Vagina (tissue), 2 donors: ENCODE measurements at regions not wholly inside any gene's neighbourhood (a gene's known extent, or its start where the extent isn't known, plus 50 kb on each side); places are given as distances from the start of the nearest gene placed in this dataset.

Source experiments
- DNase-seq, 2 donors: peaks; one replicate each; pipeline ENCODE4 v3.0.0-alpha.2; 2017; ENCODE audit errors: extremely low spot score in 2 of 2
- H3K27ac ChIP-seq: fragments of 200-600 bp; sonication (generic); one replicate; pipeline ENCODE4 v1.5.1; 2019
- H3K27me3 ChIP-seq: fragments of 200-600 bp; sonication (generic); one replicate; pipeline ENCODE4 v1.5.1; 2019
- H3K36me3 ChIP-seq, 2 donors: fragments of 200-600 bp; sonication (generic); one replicate each; pipeline ENCODE4 v1.5.1; 2017 to 2019
- H3K4me1 ChIP-seq: fragments of 200-600 bp; sonication (generic); one replicate; pipeline ENCODE4 v1.5.1; 2019
- H3K4me3 ChIP-seq, 2 donors: fragments of 200-600 bp; sonication (generic); 1 replicate in 1 of 2; 2 replicates in 1 of 2; pipeline ENCODE4 v1.5.1; 2016 to 2019
- H3K9me3 ChIP-seq: fragments of 200-600 bp; sonication (generic); one replicate; pipeline ENCODE4 v1.5.1; 2019
- CTCF ChIP-seq, 3 experiments: fragments of 450-650 bp in 2 of 3; fragments of 200-600 bp in 1 of 3; sonication (generic) in 1 of 3; IDR thresholded peaks; one replicate each; pipeline ENCODE4 v1.5.1; 2017 to 2019; ENCODE audit warnings: antibody characterized with exemption in 3 of 3, mild to moderate bottlenecking in 2 of 3, moderate library complexity in 2 of 3
- POLR2A ChIP-seq, 2 donors: fragments of 450-650 bp; IDR thresholded peaks; one replicate each; pipeline ENCODE4 v1.6.1; 2017; ENCODE audit warnings: antibody characterized with exemption in 2 of 2, mild to moderate bottlenecking in 2 of 2, moderate library complexity in 2 of 2
- POLR2AphosphoS5 ChIP-seq, 2 donors: sonication (generic); formaldehyde crosslinking; IDR thresholded peaks; one replicate each; pipeline ENCODE4 v1.9.0; 2017; ENCODE audit warnings: antibody characterized with exemption in 2 of 2, mild to moderate bottlenecking in 2 of 2, low read depth in 1 of 2; ENCODE audit not compliant: insufficient read depth in 1 of 2
- intact Hi-C: fragments of 100-400 bp; cut with DNase I; formaldehyde crosslinking; loops from one replicate; pipeline ENCODE4 v1.15.1; 2023

GRCh38 chr6:40973304-40973703 lies 65.7 kb downstream of the UNC5CL start:
- intact Hi-C loops: no loop called here
- no peak overlapping the region for H3K4me3 ChIP-seq
- no peaks in the 10 kb centered on the region for H3K9me3 ChIP-seq
- H3K27me3 ChIP-seq: no peaks in the 10 kb centered on the region
- H3K36me3 ChIP-seq: no peaks in the 10 kb centered on the region
- no peak for DNase-seq
- no peak overlapping the region for H3K27ac ChIP-seq
- TF ChIP-seq POLR2AphosphoS5 (IDR thresholded peaks at IDR 0.05; ENCODE audit: insufficient read depth in 1 of 2, low read depth in 1 of 2): no peak
- TF ChIP-seq POLR2A (IDR thresholded peaks at IDR 0.05): no peak
- no peak for TF ChIP-seq CTCF (IDR thresholded peaks at IDR 0.05)
- H3K4me1 ChIP-seq: no peaks in the 10 kb centered on the region

- intact Hi-C loops: no loop called here
- DNase-seq: no peak
- no peak overlapping the region for H3K4me3 ChIP-seq
- H3K36me3 ChIP-seq: no peaks in the 10 kb centered on the region
- no peaks in the 10 kb centered on the region for H3K9me3 ChIP-seq
- no peak overlapping the region for H3K27ac ChIP-seq
- H3K27me3 ChIP-seq: no peaks in the 10 kb centered on the region
- no peaks in the 10 kb centered on the region for H3K4me1 ChIP-seq
- no peak for TF ChIP-seq POLR2AphosphoS5 (IDR thresholded peaks at IDR 0.05; ENCODE audit: insufficient read depth in 1 of 2, low read depth in 1 of 2)
- no peak for TF ChIP-seq CTCF (IDR thresholded peaks at IDR 0.05)
- no peak for TF ChIP-seq POLR2A (IDR thresholded peaks at IDR 0.05)
These were observed 66.2 kb downstream of the UNC5CL start for GRCh38 chr6:40972814-40973213.

GRCh38 chr6:40972190-40972589 lies 66.8 kb downstream of the UNC5CL start:
- intact Hi-C loops: no loop called here
- Histone ChIP-seq H3K27ac (no peak overlapping the region), H3K4me3 (no peak overlapping the region), H3K27me3 (no peaks in the 10 kb centered on the region), H3K4me1 (no peaks in the 10 kb centered on the region), H3K9me3 (no peaks in the 10 kb centered on the region), H3K36me3 (no peaks in the 10 kb centered on the region)
- no peak for TF ChIP-seq POLR2AphosphoS5 (IDR thresholded peaks at IDR 0.05; ENCODE audit: insufficient read depth in 1 of 2, low read depth in 1 of 2)
- no peak for TF ChIP-seq POLR2A (IDR thresholded peaks at IDR 0.05)
- TF ChIP-seq CTCF (IDR thresholded peaks at IDR 0.05): no peak
- no peak for DNase-seq

- H3K4me3 ChIP-seq: no peak overlapping the region
- TF ChIP-seq CTCF (IDR thresholded peaks at IDR 0.05) (no peak), POLR2A (IDR thresholded peaks at IDR 0.05) (no peak)
- H3K27me3 ChIP-seq: no peaks in the 10 kb centered on the region
- no peak overlapping the region for H3K27ac ChIP-seq
- H3K36me3 ChIP-seq: no peaks in the 10 kb centered on the region
- no peaks in the 10 kb centered on the region for H3K4me1 ChIP-seq
- intact Hi-C loops: no loop called here
- no peak for DNase-seq
- H3K9me3 ChIP-seq: no peaks in the 10 kb centered on the region
These were observed 70.3 kb downstream of the UNC5CL start for GRCh38 chr6:40968620-40969164.

GRCh38 chr6:40966860-40967259 lies 72.2 kb downstream of the UNC5CL start:
- no peak for DNase-seq
- Histone ChIP-seq H3K36me3 (no peaks in the 10 kb centered on the region), H3K4me1 (no peaks in the 10 kb centered on the region), H3K4me3 (no peak overlapping the region), H3K9me3 (no peaks in the 10 kb centered on the region), H3K27ac (no peak overlapping the region), H3K27me3 (no peaks in the 10 kb centered on the region)
- TF ChIP-seq CTCF (IDR thresholded peaks at IDR 0.05) (no peak), POLR2A (IDR thresholded peaks at IDR 0.05) (no peak), POLR2AphosphoS5 (IDR thresholded peaks at IDR 0.05; ENCODE audit: insufficient read depth in 1 of 2, low read depth in 1 of 2) (no peak)
- intact Hi-C loops: no loop called here
